ENCODE measurements at regions not wholly inside any gene's neighbourhood (a gene's known extent, or its start where the extent isn't known, plus 50 kb on each side); places are given as distances from the start of the nearest gene placed in this dataset.
A peak's percentile ranks its signal among the peaks of the same experiment; 100 is the strongest.
"Not testable (repeated sequence)": the region's sequence is repeated elsewhere in the genome, so short reads cannot be mapped to it uniquely, and the experiment has no call there.

DNA sequence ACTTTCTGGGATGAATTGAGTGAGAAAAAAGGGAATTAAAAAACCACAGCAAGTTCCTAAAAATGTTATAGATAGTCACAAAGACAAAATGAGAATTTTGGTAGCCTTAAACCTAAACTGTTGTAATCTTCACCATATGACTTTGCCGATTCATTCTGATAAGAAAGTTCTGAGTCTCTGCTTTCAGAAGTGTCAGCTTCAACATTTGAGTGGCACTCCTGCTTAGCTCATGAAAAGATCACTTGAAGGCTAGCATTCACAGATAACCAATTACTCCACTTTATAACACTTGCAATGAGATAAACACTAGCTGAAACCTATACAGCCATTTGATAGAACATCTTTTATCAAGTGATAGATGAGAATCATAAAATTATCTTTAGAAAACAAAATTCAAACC, 288.1 kb upstream of the POU1F1 start:
- no peak for DNase-seq

DNA sequence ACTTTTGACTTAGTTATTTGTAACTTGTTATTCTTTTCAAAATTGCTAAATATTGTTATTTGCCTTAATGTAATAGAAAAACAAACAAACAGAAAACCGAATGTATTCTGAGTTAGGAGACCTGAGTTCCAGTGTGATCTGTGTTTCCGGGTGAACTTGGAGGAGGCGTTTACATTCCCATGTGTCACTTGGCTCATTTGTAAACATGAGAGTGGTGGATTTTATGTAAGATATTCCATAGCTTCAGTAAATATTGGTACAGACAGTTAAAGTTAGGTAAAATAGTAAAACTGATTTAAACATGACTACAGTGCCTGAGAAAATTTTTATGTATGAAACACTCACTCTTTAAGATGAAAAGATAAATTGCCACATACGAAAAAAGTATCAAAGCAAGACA, 287.3 kb upstream of the POU1F1 start:
- no peak for DNase-seq

DNA sequence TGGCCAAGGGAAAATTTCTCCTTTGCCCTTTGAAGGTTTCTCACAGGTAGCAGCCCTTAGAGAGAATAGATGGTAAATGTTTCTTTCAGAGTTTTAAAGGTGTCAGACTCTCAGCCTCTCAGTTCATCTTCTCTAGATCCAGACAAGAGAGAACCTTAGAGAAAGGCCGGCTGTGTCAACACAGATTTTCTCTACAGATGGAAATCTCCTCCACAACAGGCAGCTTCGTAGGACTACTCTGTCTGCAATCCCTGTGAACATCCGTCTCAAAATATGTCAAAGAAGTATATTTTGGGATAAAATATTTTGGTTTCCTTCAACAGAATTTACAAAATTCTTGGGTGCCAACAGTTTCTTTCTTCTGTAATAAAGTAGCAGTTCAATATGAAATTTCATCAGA, 282.1 kb upstream of the POU1F1 start:
- no peak for DNase-seq

DNA sequence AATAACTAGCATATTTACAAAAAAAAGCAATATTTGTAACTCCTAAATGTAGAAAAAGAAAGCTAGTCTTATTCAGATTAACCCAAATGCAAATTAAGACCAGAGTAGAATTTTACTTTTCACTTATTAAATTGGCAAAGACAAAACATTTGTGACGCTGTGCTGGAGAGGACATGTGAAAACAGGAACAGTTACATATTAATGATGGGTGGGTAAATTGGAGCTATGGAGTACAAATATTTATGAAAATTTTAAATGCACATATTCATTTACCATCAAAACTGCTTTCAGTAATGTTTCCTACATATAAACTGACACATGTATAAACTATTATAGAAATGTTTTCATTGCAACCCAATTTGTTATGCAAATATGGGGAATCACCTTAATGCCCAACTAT, 278.9 kb upstream of the POU1F1 start:
- DNase-seq = no peak

DNA sequence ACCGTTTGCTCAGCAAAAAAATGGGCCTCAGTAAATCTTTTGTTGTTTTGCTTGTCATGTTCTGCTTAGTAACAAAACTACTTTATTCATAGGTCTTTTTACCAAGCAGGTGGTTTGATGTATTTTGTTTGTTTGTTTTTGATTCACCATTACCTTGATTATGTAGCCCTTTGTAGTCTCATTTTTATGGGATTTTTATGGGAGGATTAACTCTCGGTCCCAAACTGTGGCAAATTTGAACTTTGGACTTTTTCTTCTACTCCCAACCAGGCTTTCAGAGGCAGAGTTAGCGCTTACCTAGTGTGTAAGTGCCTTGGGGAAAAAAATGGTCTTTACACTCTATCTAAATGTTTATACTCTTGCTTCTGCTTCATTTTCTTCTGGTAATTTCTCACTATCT, 276.7 kb upstream of the POU1F1 start:
- no peak for DNase-seq

DNA sequence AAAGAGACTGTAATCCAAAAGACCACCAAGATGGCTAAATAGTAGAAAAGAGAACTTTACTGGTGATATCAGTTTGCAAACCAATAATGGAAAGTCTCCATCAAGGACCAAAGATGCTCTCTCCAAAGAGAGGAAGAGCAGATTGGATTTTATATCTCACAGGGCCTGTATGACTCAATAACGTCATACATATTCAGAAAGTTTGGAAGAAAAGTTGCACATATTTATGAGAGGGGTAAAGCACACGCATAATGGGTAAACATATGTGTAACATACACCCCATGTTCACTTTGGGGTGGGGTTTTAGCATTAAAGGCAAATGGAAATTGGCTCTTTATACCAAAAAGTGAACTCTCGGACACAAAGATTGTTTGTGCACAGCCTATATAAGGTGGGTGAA, 274.5 kb upstream of the POU1F1 start:
- DNase-seq = no peak

DNA sequence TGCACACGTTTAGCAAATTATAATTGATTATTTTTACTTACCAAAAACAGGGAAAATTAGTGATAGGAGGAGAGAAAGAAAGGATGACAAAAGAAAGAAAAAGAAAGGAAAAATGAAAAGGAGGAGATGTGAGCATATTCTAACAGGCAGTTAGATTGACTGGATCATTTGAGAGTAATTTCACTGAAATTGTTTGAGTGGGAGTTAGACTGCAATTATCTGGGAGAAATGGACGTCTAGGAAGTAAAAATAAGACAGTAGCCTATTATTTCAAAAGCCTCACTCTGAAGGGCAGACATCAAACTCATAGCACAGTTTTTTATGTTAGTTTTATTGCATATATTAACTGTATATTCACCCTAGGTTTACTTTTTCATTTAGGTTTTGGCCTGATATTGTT, 272.8 kb upstream of the POU1F1 start:
- no peak for DNase-seq

DNA sequence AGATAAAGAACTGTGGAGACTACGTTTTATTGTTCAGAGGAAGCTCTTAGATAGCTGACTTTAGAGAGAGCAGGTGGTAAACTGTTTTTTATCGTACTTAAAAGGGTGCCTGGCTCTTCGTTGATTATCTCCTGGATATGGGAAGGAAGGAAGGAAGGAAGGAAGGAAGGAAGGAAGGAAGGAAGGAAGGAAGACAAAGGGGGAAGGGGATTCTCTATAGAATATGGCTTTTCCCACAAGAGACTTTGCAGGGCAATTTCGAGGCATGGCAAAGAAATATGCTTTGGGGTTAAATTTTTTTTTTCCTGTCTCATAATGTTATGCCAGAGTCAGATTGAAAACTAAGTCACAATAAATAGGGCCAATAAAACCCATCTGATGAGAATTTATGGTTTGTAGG, 271.9 kb upstream of the POU1F1 start:
- DNase-seq = no peak

DNA sequence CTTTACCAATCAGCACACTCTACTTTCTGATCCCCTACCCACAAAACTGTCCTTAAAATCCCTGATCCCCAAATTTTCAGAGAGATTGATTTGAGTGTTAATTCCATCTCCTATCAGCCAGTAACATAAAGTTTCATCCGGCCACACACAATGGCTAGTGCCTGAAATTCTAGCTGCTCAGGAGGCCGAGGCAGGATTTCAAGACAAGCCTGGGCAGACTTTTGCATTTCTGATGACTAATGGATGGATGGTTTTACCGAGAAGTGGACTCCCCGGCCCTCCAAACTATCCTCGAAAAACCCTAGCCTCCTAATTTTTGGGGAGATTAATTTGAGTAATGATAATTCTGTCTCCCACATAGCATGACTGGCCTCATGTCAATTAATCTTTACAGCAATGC, 269.8 kb upstream of the POU1F1 start:
- no peak for DNase-seq

DNA sequence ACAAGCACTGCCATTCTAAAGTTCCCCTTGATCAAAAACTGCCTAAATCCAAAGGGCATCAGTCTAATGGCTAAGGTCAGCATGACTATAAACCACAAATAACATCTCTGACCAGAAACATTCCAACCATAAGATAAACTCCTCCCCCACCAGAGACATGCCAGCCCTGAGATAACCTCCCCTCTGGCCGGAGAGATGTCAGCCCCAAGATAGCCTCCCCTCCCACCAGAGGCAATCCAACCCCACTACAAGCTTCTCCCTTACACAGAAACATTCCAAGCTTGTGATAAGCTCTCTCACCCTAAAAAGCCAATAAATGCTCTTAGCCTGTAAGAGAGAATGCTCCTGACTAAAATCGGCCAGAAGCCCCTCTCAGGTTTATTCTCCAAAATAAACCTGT, 267.0 kb upstream of the POU1F1 start:
- DNase-seq = not testable (repeated sequence)

DNA sequence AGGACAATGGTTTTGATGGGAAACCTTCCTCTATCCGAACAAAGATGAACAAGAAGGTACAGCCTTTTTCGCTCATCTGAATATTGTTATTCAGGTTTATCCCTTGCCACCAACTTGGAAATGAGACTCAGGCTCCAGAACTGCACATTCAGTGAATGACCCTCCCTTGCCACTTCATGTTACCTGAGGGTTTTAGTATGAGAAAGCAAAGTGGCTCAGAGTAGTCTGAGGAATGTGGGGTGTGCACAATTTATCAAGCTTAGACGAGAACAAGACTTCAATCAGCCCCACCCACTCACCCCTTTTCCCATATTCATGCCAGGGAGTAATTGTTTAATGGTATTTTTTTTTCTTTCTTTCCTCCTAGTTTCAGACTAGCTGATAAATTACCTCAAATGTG, 265.3 kb upstream of the POU1F1 start:
- DNase-seq = no peak

DNA sequence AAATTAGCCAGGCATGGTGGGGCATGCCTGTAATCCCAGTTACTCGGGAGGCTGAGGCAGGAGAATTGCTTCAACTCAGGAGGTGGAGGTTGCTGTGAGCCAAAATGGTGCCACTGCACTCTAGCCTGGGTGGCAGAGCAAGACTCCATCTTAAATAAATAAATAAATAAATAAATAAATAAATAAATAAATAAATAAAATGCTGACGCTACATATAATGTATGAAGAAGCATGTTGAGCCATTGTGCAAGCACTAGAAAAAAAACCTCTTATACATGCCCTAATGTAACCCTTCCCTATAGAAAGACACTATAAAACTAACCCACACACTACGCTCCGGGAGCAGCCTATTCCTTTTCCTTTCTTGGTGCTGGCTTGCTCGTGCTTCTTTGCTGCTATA, 262.3 kb upstream of the POU1F1 start:
- DNase-seq = not testable (repeated sequence)

DNA sequence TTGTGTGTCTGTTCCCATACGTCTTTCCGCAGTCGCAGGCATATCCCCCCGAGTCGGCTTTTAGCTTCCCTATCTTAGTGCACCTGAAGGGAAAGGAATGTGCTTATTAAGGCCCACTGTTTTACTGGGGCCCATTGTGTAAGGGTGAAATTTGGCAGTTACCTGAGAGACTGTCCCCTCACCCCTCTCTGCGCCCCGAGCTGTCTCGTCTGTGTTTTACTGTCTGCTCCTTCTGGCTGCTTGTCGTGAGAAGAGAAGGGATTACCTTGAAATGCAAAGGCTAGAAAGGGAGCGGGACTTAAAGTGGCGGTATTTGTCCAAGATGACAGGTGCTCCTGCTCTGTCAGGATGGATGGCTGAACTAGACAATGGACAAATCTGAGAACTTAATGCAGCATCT, 233.0 kb upstream of the POU1F1 start:
- no peak for DNase-seq

DNA sequence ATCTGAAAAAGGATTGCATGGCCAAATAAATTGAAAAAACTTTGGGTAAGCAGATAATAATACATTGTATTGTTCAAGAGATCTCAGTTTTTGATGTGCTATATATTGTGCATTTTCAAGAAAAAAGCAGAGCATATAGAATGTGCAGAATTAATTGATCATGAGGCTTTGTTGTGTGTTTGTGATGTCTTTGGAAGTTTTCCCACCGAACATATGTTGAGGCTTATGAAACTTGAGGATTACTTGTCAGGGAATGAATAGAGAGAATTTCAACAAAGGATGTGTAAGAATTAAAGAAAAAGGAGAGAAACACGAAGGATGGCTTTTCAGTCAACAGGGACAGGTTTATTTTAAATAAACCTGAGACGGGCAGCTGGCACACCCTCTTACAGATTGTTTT, 232.5 kb upstream of the POU1F1 start:
- DNase-seq = no peak

DNA sequence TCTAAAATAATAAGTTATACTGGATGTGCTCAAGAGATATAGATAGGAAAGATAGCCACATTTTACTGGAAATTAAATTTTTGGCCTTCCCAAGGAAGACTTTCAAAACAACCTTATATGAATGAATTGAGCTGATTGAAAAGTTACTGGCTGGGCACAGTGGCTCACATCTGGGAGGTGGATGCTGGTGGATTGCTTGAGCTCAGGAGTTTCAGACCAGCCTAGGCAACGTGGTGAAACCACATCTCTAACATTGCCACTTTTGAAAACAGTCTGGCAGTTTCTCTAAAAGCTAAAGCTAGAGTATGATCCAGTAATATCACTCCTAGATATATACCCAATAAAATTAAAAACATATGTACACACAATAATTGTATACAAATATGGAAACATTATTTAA, 231.4 kb upstream of the POU1F1 start:
- DNase-seq = no peak

DNA sequence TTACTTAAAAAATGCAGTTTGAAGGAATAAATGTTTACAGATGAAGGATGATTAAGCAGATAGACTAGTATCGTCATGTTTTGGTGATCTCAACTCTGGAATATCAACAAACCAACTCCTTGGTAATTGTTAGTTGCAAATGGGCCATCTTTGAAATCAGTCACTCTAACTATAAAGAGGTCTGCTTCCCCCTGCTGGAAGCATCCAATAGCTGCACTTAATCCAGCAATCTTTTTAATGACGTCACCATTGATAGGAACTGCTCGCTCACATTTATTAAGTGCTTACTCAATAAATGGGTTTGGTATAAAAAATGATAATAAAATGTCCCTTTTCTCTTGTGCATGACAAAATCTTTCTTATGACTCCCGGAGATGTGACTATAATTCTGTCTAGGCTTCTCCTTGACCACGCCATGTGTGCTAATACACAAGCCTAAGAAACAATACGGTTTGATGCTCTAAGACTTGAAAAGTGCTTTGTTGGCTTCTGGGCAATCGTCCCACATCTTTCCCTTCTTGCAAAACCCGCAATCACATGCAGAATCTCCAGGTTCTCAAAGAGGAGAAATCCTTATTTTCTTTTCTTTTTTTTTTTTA, 227.6 kb upstream of the POU1F1 start:
- peak; percentile 77 for DNase-seq

DNA sequence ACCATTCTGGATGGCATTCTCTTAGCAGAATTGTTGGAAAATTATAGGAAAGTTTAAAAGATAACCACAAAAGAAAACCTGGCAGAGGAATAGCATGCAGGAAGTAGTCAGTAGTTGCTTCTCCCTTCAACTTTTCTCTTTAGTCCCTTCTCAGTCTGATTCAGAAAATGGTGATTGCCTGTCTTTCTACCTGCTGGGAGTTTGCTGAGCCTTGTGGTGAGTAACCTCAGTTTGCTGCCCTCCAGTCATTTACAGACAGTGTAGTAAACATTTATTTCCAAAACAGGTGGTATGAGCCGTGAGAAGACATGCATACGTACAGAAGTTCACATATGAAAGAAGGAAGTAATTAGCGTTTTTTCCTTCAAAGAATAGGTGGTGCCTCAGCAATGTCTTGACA, 224.7 kb upstream of the POU1F1 start:
- no peak for DNase-seq

DNA sequence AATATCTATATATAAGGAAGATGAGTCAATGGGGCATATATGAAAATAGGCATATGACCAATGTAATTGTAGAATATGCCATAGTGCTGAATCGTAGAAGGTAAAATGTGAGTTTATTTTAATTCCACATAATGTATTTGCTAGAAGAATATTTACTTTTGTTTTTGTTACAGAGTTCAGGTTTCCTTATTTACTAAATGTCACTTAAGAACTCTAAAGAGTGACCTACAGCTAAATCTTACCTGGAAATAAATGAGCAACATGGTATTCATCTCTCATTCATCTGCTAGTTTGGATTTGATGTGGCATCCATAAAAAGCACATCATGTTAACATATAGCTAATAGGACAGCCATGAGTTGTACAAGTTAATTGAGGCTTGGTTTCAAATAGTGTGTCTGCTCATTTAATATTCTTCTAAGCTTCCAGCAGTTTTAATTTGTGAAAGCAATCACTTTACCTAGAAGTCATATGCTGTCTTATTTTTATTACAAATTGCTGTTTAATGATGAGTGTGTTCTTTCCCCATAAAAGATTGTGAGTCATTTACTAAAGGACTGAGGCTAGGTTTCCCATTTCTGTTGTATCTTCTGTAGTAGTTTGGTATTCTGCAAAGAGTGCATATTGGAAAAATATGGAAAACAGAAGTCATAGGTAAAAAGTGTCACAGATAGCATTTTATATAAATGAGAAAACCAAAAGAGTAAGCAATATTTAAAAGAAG, 222.1 kb upstream of the POU1F1 start:
- no peak for DNase-seq

DNA sequence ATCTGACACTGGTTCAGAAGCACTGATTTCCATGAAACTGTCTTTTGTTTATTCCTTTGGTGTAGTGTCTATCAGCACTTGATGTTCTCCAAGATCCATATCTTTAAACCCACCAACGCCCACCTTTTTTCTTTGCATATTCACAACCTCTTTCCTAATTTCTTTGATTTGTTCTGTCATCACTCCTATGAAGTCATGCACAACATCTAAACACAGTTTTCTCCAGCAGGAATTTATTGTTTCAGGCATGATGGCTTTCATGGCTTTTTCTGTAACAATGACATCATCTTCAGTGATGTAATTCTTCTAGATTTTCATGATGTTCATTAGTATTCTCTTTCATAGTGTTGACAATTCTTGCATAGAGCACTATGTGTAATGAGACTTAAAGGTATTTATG, 219.6 kb upstream of the POU1F1 start:
- DNase-seq = no peak

DNA sequence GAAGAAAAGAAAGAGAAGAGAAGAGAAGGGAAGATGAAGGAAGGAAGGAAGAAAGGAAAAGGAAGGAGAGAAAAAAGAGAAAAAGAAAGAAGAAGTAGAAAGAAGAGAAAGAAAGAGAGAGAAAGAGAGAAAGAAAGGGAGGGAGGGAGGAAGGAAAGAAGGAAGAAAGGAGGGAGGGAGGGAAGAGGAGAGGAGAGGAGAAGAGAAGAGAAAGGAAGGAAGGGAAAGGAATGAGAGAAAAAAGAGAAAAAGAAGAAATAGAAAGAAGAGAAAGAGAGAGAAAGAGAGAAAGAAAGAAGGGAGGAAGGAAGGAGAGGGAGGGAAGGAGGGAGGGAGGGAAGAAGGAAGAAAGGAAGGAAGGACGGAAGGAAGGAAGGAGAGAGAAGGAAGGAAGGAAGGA, 217.9 kb upstream of the POU1F1 start:
- no peak for DNase-seq

DNA sequence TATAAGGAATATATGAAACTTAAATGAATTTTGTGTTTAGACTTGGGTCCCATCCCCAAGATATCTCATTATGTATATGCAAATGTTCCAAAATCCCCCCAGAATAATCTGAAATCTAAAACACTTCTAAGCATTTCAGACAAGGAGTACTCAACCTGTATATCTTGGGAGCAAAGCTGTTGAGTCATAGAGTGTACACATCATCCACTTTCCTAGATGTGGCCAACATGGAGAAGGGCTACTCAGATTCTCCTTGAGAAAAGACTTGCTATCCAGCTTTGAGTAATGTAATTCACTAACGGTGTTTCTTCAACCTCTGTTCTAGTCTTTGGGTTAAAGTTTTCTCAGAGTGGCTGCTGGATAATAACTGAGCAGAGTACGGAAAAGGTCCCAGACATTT, 215.5 kb upstream of the POU1F1 start:
- DNase-seq = no peak

DNA sequence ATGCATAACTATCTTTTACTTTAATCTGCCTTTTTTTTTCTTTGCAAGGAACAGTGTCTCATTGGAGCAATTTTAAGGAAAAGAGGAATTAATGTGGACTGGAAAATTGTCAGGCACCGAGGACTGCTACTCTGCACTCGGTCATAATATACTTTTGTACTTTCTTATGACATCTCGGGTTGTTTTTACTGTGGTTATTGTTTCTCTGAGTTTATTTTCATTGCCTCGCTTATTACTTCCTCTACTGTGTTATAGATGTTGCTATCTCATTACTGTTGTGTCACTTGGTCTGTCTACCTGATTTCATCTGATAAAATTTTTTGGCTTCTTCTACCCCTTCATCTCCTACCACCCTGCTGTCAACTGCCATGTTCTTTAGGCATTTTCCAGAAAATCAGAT, 213.5 kb upstream of the POU1F1 start:
- no peak for DNase-seq

DNA sequence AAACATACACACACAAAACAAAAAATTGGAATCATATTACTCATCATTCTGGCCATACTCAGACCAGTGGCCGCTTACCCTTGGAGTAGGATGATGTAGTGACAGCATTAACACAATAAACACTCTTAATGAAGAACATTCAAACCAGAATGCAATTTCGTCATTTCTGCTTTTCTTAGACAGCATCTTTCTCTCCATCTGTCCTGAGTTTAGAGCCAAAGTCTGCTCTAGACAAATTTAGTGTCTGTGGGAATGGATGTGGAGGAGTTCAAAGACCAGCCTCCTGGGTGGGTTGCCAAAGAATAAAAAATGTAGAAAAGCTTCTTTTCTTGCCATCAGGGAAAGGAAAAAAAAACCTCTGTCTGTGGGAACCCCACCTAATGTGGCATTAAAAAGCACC, 212.4 kb upstream of the POU1F1 start:
- DNase-seq = peak; percentile 25

DNA sequence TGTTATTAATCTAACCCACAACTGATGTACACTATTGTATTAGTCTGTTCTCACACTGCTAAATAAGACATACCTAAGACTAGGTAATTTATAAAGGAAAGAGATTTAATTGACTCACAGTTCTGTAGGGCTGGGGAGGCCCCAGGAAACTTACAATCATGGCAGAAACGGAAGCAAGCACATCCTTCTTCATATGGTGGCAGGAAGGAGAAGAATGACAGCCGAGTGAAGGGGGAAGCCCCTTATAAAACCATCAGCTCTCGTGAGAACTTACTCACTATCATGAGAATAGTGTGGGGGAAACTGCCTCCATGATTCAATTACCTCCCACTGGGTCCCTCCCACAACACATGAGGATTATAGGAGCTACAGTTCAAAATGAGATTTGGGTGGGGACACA, 210.3 kb upstream of the POU1F1 start:
- DNase-seq = not testable (repeated sequence)

DNA sequence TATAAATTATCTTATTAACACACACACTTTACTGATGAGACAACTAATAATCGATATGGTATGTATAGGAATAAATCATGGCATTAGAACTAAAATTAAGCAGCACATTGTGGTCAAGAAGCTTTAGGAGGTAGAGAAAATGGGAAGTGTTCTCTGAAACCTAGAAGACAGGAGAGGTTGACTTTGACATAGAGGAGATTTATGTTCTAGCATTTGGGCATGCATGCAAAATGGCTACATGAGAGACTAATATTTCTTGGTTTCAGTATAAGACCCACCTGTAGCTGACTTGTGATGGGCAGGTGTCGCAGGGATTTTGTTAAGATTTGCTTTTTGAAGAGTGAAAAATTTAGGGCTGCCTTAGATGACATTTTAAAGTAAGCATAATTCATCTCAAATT, 209.7 kb upstream of the POU1F1 start:
- no peak for DNase-seq
